B cell (primary cell): ENCODE measurements at regions not wholly inside any gene's neighbourhood (a gene's known extent, or its start where the extent isn't known, plus 50 kb on each side); places are given as distances from the start of the nearest gene placed in this dataset.

Source experiments
- EZH2 ChIP-seq: IDR thresholded peaks from 2 replicates; pipeline ENCODE4 v1.6.1; 2012; ENCODE audit warnings: borderline replicate concordance, low read depth, mild to moderate bottlenecking, moderate library complexity, low read length; ENCODE audit not compliant: insufficient read depth, poor library complexity, severe bottlenecking
- TF ChIP-seq, protein P1 (sequence below): fragments of 200-600 bp; IDR thresholded peaks from one replicate; pipeline ENCODE4 v1.8.0; 2022; ENCODE audit warnings: antibody characterized with exemption, mild to moderate bottlenecking

DNA sequence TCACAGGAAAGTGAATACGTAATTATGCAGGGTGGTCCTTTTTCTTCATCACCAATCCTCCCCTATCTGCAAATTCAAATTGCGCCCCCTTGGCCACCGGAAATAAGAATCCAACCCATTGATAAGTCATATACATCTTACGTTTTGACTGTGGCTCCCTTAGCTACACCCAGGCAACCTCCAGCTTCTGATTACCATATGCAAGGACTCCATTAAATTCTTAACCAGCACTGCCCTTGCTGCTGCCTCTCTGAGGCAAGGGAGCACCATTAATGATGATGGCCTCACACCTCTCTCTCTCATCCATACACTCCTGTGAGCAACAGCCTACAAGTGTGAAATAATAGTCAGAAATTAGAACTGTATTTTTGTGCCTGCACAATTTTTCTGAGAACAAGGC, 106.0 kb upstream of the NOCT start:
- TF ChIP-seq EZH2 = no peak
- TF ChIP-seq, protein P1, sequence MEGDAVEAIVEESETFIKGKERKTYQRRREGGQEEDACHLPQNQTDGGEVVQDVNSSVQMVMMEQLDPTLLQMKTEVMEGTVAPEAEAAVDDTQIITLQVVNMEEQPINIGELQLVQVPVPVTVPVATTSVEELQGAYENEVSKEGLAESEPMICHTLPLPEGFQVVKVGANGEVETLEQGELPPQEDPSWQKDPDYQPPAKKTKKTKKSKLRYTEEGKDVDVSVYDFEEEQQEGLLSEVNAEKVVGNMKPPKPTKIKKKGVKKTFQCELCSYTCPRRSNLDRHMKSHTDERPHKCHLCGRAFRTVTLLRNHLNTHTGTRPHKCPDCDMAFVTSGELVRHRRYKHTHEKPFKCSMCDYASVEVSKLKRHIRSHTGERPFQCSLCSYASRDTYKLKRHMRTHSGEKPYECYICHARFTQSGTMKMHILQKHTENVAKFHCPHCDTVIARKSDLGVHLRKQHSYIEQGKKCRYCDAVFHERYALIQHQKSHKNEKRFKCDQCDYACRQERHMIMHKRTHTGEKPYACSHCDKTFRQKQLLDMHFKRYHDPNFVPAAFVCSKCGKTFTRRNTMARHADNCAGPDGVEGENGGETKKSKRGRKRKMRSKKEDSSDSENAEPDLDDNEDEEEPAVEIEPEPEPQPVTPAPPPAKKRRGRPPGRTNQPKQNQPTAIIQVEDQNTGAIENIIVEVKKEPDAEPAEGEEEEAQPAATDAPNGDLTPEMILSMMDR = no peak
